AG04450 (cell line): ENCODE measurements at regions not wholly inside any gene's neighbourhood (a gene's known extent, or its start where the extent isn't known, plus 50 kb on each side); places are given as distances from the start of the nearest gene placed in this dataset.
"Not testable (repeated sequence)": the region's sequence is repeated elsewhere in the genome, so short reads cannot be mapped to it uniquely, and the experiment has no call there.

Source experiments
- CTCF ChIA-PET: fragments of 300-600, 350-600 bp; formaldehyde crosslinking; extraction: SDS; loops from one replicate; lab custom pipeline; 2022; ENCODE audit warnings: antibody characterized with exemption, inconsistent platforms; lab: Charles Lee
- POLR2A ChIA-PET: fragments of 350-600 bp; formaldehyde crosslinking; extraction: SDS; loops from one replicate; lab custom pipeline; 2021; ENCODE audit warnings: antibody characterized with exemption, inconsistent platforms; lab: Yijun Ruan, JAX
- DNase-seq: peaks from one replicate; pipeline ENCODE4 v3.0.0-alpha.2; 2011; ENCODE audit warnings: low read depth, low spot score
- H3K27ac ChIP-seq: one replicate; pipeline ENCODE4 v1.5.1; 2012; ENCODE audit warnings: low read depth, low read length, control low read depth
- H3K27me3 ChIP-seq: one replicate; pipeline ENCODE4 v1.6.0; 2012; ENCODE audit warnings: low read length; ENCODE audit not compliant: control insufficient read depth, insufficient read depth
- H3K4me3 ChIP-seq: 2 replicates; pipeline ENCODE4 v1.5.1; 2011; ENCODE audit warnings: mild to moderate bottlenecking, low read depth, low read length, control low read depth
- H3K9me3 ChIP-seq: 2 replicates; pipeline ENCODE4 v1.5.1; 2012; ENCODE audit warnings: low read length; ENCODE audit not compliant: control insufficient read depth, insufficient read depth
- CTCF ChIP-seq: IDR thresholded peaks from 2 replicates; pipeline ENCODE4 v1.5.1; 2011; ENCODE audit warnings: low read depth, low read length, control low read depth, inconsistent platforms

- H3K27me3 ChIP-seq: no peaks in the 10 kb centered on the region
- no peak for DNase-seq
- no peak overlapping the region for H3K27ac ChIP-seq
- no peaks in the 10 kb centered on the region for H3K9me3 ChIP-seq
- no peak overlapping the region for H3K4me3 ChIP-seq
- POLR2A ChIA-PET: no interaction called here
- TF ChIP-seq CTCF: no peak
- CTCF ChIA-PET: no interaction called here
Observed at GRCh38 chr2:58757971-58758370, 516.8 kb upstream of the FANCL start.

GRCh38 chr2:58756336-58756735 is 515.2 kb upstream of the FANCL start:
- no peaks in the 10 kb centered on the region for H3K9me3 ChIP-seq
- no peaks in the 10 kb centered on the region for H3K27me3 ChIP-seq
- POLR2A ChIA-PET: no interaction called here
- CTCF ChIA-PET: no interaction called here
- TF ChIP-seq CTCF: no peak
- H3K4me3 ChIP-seq: no peak overlapping the region
- H3K27ac ChIP-seq: no peak overlapping the region
- no peak for DNase-seq

GRCh38 chr2:58752507-58752906 is 511.4 kb upstream of the FANCL start:
- DNase-seq, H3K27me3 ChIP-seq, H3K9me3 ChIP-seq, H3K4me3 ChIP-seq, H3K27ac ChIP-seq, POLR2A ChIA-PET: not testable (repeated sequence)
- CTCF ChIA-PET: interaction anchor here (1.3 kb wide), 1 partner anchor 10 kb away, joined by 3 read pairs; no protein-coding TSS in a partner anchor

GRCh38 chr2:58751676-58752075 is 510.6 kb upstream of the FANCL start:
- CTCF ChIA-PET, H3K9me3 ChIP-seq, DNase-seq, H3K4me3 ChIP-seq, POLR2A ChIA-PET, H3K27ac ChIP-seq, H3K27me3 ChIP-seq: not testable (repeated sequence)

- POLR2A ChIA-PET: no interaction called here
- no peak overlapping the region for H3K27ac ChIP-seq
- CTCF ChIA-PET: no interaction called here
- DNase-seq: no peak
- H3K27me3 ChIP-seq: no peaks in the 10 kb centered on the region
- no peak for TF ChIP-seq CTCF
- H3K9me3 ChIP-seq: no peaks in the 10 kb centered on the region
- H3K4me3 ChIP-seq: no peak overlapping the region
Observed at GRCh38 chr2:58749041-58749440, 507.9 kb upstream of the FANCL start.

- DNase-seq, H3K9me3 ChIP-seq, H3K27me3 ChIP-seq, H3K27ac ChIP-seq, H3K4me3 ChIP-seq, POLR2A ChIA-PET: not testable (repeated sequence)
- CTCF ChIA-PET: interaction anchor here (1.7 kb wide), 1 partner anchor 17 kb away, joined by 4 read pairs; no protein-coding TSS in a partner anchor
Observed at GRCh38 chr2:58745334-58745733, 504.2 kb upstream of the FANCL start.

GRCh38 chr2:58740426-58740825 is 499.3 kb upstream of the FANCL start:
- H3K27me3 ChIP-seq: no peaks in the 10 kb centered on the region
- H3K27ac ChIP-seq: no peak overlapping the region
- H3K4me3 ChIP-seq: no peak overlapping the region
- H3K9me3 ChIP-seq: no peaks in the 10 kb centered on the region
- no peak for DNase-seq
- POLR2A ChIA-PET: no interaction called here
- CTCF ChIA-PET: no interaction called here
- TF ChIP-seq CTCF: no peak
